ENCODE measurements at regions not wholly inside any gene's neighbourhood (a gene's known extent, or its start where the extent isn't known, plus 50 kb on each side); places are given as distances from the start of the nearest gene placed in this dataset.

DNA sequence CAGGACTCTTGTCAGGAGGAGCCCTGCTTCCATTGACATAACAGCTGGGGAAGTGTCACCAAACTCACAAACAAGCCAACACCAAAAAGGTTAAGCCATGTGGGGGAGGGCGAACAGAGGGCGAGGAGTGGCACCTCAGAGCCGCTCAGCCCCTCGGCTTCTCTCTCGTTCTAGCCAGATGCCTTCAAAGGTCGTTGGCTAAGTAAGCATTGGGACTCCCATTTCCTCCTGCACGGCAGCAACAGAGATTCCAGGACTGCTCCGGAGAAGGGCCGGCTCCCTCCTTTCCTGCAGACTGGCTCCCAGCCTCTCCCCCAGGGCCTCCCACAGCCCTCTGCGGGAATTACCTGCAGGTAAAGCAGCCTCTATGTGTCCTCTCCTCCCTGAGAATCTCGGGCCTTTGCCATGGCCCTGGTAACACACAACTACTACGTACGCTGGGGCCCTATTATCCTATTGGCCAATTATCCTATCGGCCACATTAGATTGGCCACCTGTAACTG is 52.1 kb upstream of the RNU6ATAC start:
- TF ChIP-seq YY1 (IDR thresholded peaks at IDR 0.05; ENCODE audit: insufficient read depth, insufficient read length) (no peak), ZNF274 (IDR thresholded peaks at IDR 0.05; ENCODE audit: low read depth, low read length) (no peak), SUZ12 (IDR thresholded peaks at IDR 0.05; ENCODE audit: extremely low read depth, insufficient read depth, insufficient read length) (no peak)
